HepG2 (cell line): ENCODE measurements at regions not wholly inside any gene's neighbourhood (a gene's known extent, or its start where the extent isn't known, plus 50 kb on each side); places are given as distances from the start of the nearest gene placed in this dataset.

Source experiments
- ARNT2 ChIP-seq: sonication (generic); formaldehyde crosslinking; IDR thresholded peaks from 2 replicates; pipeline ENCODE4 v1.8.0; 2022; ENCODE audit warnings: mild to moderate bottlenecking, low read depth, missing genetic modification reagents, moderate library complexity
- ELF3 ChIP-seq: IDR thresholded peaks from 2 replicates; pipeline ENCODE4 v1.6.1; 2016; ENCODE audit warnings: missing genetic modification reagents, missing compliant biosample characterization
- ESRRA ChIP-seq: sonication (generic); formaldehyde crosslinking; IDR thresholded peaks from 2 replicates; pipeline ENCODE4 v1.5.1; 2020; ENCODE audit warnings: mild to moderate bottlenecking, low read depth, missing genetic modification reagents
- EZH2 ChIP-seq: conservative IDR thresholded peaks from 2 replicates; pipeline ENCODE4 v1.6.1; 2012; ENCODE audit warnings: mild to moderate bottlenecking, low read depth, low read length, moderate library complexity
- IRF9 ChIP-seq: sonication (generic); formaldehyde crosslinking; IDR thresholded peaks from 2 replicates; pipeline ENCODE4 v1.8.0; 2022; ENCODE audit warnings: missing genetic modification reagents, mild to moderate bottlenecking, borderline replicate concordance
- ISL2 ChIP-seq: sonication (generic); formaldehyde crosslinking; IDR thresholded peaks from 2 replicates; pipeline ENCODE4 v1.5.0; 2020; ENCODE audit warnings: missing genetic modification reagents
- KDM4B ChIP-seq: sonication (generic); formaldehyde crosslinking; IDR thresholded peaks from 2 replicates; pipeline ENCODE4 v1.4.0; 2020; ENCODE audit warnings: missing genetic modification reagents
- LBX2 ChIP-seq: sonication (generic); formaldehyde crosslinking; IDR thresholded peaks from 2 replicates; pipeline ENCODE4 v1.5.0; 2020; ENCODE audit warnings: missing genetic modification reagents, mild to moderate bottlenecking, borderline replicate concordance
- MEIS1 ChIP-seq: sonication (generic); formaldehyde crosslinking; IDR thresholded peaks from 2 replicates; pipeline ENCODE4 v1.9.0; 2021; ENCODE audit warnings: mild to moderate bottlenecking, missing genetic modification reagents, moderate library complexity, borderline replicate concordance
- RCOR2 ChIP-seq: IDR thresholded peaks from 2 replicates; pipeline ENCODE4 v1.6.1; 2016; ENCODE audit warnings: missing biosample characterization, missing genetic modification reagents
- RXRB ChIP-seq: IDR thresholded peaks from 2 replicates; pipeline ENCODE4 v1.6.1; 2016; ENCODE audit warnings: borderline replicate concordance, missing genetic modification reagents, missing compliant biosample characterization
- SOX6 ChIP-seq, 2 experiments: fragments of 450-650 bp in 1 of 2; sonication (generic) in 1 of 2; formaldehyde crosslinking in 1 of 2; IDR thresholded peaks; 2 replicates each; pipeline versions ENCODE4 v1.4.0 to v1.6.1; 2017 to 2020; ENCODE audit warnings: antibody characterized with exemption in 1 of 2, mild to moderate bottlenecking in 1 of 2, missing genetic modification reagents in 1 of 2
- SP4 ChIP-seq: sonication (generic); formaldehyde crosslinking; IDR thresholded peaks from 2 replicates; pipeline ENCODE4 v1.8.1; 2023; ENCODE audit warnings: mild to moderate bottlenecking, missing genetic modification reagents
- TFE3 ChIP-seq: IDR thresholded peaks from 2 replicates; pipeline ENCODE4 v1.6.1; 2016
- THAP9 ChIP-seq: sonication (generic); formaldehyde crosslinking; IDR thresholded peaks from 2 replicates; pipeline ENCODE4; 2020; ENCODE audit warnings: missing genetic modification reagents, mild to moderate bottlenecking, borderline replicate concordance
- ZBTB42 ChIP-seq: sonication (generic); formaldehyde crosslinking; IDR thresholded peaks from 2 replicates; pipeline ENCODE4 v1.5.0; 2020; ENCODE audit warnings: mild to moderate bottlenecking, missing genetic modification reagents
- ZNF652 ChIP-seq: IDR thresholded peaks from 2 replicates; pipeline ENCODE4 v1.6.1; 2016; ENCODE audit warnings: low read depth, borderline replicate concordance
- ZNF780A ChIP-seq: sonication (generic); formaldehyde crosslinking; IDR thresholded peaks from 2 replicates; pipeline ENCODE4 v1.8.0; 2022; ENCODE audit warnings: mild to moderate bottlenecking, missing genetic modification reagents, moderate library complexity
- ZNF790 ChIP-seq: sonication (generic); formaldehyde crosslinking; IDR thresholded peaks from 2 replicates; pipeline ENCODE4 v1.8.0; 2022; ENCODE audit warnings: missing genetic modification reagents, mild to moderate bottlenecking, borderline replicate concordance
- ZZZ3 ChIP-seq: sonication (generic); formaldehyde crosslinking; IDR thresholded peaks from 2 replicates; pipeline ENCODE4 v1.4.0; 2020; ENCODE audit warnings: missing genetic modification reagents, mild to moderate bottlenecking, borderline replicate concordance

- TF ChIP-seq IRF9 (CRISPR knock-in tag) (no peak; the same call in none of the 2 replicates), ZZZ3 (CRISPR knock-in tag) (no peak), ARNT2 (CRISPR knock-in tag) (peak; percentile 43; the same call in 1 of the 2 replicates), KDM4B (CRISPR knock-in tag) (peak; percentile 74; the same call in 1 of the 2 replicates), ZNF652 (peak; percentile 99), RCOR2 (CRISPR knock-in tag) (peak; percentile 55; the same call in 1 of the 2 replicates), SP4 (CRISPR knock-in tag) (0 out of 2 replicates have a peak, but pooled peaks have one; percentile 17), EZH2 (0 out of 2 replicates have a peak, but pooled peaks have one; percentile 14), TFE3 (CRISPR knock-in tag) (peak; percentile 77), MEIS1 (peak; percentile 66; the same call in 1 of the 2 replicates), ZNF790 (CRISPR knock-in tag) (no peak), LBX2 (no peak), ISL2 (CRISPR knock-in tag) (no peak), ZBTB42 (CRISPR knock-in tag) (no peak; the same call in 1 of the 2 replicates), RXRB (CRISPR knock-in tag) (peak; percentile 80), ESRRA (CRISPR knock-in tag) (no peak), ELF3 (peak; percentile 72), ZNF780A (no peak), SOX6 (IDR thresholded peaks at IDR 0.05) (no peak), SOX6 (CRISPR knock-in tag; IDR thresholded peaks at IDR 0.05) (peak; percentile 47; the same call in 1 of the 2 replicates), THAP9 (CRISPR knock-in tag) (peak; percentile 30; the same call in 1 of the 2 replicates)
Observed at GRCh38 chr2:74740741-74741431, 86.8 kb downstream of the SEMA4F start (continued).
